HL-60/S4 (cell line): ENCODE measurements at regions not wholly inside any gene's neighbourhood (a gene's known extent, or its start where the extent isn't known, plus 50 kb on each side); places are given as distances from the start of the nearest gene placed in this dataset.

Experiments used
- in situ Hi-C: fragments of 300-500 bp; cut with MboI; formaldehyde crosslinking; loops from 2 replicates; pipeline ENCODE4 v1.14.3; 2022; ENCODE audit warnings: low sequenced_read_pairs

DNA sequence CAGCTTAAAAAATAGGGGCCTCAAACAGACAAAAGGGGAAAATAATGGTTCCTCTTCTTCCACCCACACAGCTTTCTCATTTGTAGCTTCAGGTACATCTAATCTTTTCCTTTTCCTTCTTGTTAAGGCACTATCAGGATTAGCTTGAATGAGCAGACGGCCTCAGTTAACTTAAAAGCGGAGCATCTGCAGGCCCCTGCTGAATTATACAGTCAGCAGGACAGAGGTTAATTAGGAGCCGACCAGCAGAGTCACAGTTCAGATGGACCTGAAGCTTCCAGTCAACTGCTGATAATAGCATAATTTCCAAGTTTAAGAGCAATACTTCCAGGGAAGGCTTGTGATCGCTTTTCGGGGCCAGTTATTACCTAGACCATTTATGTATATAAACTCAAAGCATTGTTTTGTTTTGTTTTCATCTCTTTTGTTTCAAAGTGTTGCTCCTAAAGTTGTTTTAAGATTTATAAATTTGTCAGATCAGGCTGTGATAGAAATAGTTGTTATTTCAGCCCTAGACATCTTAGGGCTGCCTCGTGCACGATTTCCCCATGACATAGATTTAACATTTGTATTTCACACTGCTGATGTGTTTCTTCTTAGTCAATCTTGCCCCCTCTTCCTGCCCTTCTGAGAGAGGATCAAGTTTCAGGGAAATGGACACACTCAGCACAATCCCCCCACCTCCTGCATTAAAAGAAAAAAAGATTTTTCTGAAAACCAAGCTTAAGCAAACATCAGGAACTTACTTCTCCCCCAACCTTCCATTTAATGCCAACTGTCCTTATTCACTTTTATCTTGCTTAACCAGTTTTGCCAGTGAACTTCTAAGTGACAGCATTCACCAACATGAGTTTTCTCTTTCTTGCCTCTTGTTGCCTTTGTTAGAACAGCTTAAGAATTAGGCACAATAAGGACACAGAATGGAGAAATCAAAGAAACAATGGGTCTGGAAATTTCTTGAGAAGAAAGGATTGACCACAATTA, 449.8 kb downstream of the ARHGEF28 start:
- in situ Hi-C loops, result no loop called here

DNA sequence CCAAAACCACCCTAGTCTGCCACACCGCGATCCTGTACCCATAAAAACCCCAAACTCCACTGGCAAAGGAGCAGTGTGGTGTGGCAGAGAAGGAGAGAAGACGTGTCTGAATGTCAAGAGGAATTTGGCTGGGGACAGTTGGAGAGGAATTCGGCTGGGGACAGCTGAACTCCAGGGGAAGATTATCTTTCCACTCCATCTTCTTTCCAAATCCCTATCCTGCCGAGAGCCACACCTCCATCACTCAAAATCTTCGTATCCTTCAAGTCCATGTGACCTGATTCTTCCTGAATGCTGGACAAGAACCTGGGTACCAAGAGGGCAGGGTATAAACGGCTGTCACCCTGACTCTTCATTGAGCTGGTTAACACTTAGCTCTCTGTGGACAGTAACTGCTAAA, 448.1 kb downstream of the ARHGEF28 start:
- in situ Hi-C loops, result no loop called here

DNA sequence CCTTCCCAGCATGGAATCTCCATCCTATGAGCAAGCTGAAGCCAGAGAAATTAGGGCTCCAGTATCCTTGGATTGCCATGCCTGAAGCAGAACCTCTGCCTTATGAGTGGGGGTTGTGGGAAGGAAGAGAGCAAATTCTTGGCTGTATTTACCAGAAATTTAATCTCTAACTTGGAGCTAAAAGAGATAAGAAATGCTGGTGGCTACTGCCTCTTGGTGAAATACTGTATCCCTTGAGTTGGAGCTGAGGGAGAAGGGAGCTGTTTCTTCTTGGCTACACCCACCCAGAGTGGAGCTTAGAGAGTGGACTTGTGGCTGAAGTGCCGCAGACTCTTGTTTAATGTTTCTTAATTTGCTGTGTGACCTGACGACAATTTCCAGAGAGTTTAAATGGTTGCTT, 447.3 kb downstream of the ARHGEF28 start:
- in situ Hi-C loops, result no loop called here

DNA sequence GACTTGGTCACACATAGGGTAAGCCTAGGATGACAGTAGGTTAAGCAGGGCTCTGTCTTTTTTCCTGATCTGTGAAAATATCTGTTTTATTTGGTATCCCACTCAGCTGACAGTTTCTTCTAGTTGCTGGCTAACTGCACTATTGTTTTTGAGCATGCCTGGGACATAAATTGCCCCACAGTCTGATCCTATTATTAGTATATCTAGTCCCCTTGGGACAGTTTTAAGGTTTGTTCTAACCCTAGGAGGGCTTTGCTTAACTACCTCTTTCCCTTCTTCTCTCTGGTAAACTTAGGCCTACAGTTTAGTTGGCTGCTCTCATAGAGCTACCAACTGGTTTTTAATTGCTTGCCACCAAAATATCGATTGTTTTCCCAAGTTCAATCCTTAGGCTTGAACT, 446.6 kb downstream of the ARHGEF28 start:
- in situ Hi-C loops, result no loop called here

DNA sequence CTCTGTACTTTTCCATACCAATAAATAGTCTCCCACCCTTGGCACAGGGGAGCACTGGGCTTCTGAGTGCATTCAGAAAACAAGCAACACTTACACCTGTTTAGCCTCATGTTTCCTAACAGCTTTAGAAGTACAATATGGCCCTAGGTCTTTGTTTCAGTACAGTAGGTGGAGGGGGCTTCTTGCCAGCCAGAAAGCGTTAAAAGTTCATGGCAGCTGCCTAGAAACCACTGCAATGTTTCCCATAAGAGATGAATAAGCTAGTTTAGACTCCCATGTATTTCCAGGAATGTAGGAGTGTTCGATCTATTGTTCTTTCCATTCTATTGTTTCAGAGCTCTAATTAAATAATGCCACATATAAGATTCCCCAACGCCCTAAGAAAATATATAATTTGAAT, 444.8 kb downstream of the ARHGEF28 start:
- in situ Hi-C loops, result no loop called here

DNA sequence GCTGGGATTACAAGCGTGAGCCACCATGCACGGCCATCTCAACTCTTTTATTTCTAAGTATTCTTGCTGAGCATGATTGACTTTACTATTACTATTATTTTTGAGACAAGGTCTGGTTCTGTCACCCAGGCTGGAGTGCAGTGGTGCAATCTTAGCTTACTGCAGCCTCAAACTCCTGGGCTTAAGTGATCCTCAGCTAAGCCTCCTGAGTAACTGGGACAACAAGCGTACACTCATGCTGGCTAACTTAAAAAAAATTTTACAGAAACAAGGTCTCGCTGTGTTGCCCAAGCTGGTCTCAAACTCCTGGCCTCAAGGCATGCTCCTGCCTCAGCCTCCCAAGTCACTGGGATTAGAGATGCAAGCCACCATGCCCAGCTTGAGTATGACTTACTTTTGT, 443.7 kb downstream of the ARHGEF28 start:
- in situ Hi-C loops, result no loop called here

DNA sequence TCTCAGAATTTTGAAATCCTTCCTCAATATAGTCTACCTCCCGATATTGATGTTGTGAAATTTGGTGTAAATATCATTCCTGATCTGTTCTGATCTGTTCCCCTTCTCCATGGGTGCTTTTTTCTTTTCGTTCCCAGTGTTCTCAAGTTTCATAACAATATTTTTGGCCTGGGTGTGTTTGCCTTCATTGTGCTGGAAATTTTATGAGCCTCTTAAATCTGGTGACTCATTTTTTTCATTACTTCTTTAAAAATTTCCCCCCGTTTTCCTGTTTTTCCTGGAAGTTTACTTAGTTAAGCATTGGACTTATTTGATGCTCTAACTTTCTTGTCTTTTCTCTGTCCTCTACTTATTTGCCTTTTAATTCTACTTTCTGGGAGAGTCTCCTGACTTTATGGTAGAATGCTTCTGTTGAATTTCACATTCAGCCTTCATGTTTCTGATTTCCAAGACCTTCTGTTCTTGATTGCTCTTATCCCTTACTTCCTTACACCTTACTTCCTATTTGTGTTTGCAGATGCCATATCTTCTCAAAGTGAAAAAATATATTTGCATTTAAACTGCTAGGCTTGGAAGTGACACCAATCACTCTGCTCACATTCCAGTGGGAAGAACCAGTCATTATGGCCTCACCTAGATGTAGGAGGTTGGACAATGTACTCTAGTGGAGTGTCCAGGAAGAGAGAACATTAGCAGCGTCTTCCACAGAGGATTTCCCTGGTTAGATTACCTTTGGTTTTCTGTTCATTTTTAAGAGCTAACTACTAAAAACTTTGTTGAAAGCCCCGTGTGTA, 441.9 kb downstream of the ARHGEF28 start:
- in situ Hi-C loops, result no loop called here

DNA sequence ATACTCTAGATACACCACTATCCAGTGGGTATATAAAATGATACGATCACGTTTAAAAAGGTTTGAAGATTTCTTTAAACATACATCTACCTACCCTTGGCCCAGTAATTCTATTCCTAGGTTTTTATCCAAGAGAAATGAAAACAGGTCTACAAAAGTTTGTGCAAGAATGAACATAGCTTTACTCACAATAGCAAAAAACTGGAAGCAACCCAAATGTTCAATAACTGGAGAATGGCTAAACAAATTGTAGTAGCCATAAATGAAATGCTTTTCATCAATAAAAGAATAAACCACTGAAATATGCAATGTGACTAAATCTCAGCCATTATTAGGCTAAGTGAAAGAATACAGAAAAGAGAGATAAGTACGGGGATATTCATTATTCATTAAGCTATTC, 438.9 kb downstream of the ARHGEF28 start:
- in situ Hi-C loops, result no loop called here

DNA sequence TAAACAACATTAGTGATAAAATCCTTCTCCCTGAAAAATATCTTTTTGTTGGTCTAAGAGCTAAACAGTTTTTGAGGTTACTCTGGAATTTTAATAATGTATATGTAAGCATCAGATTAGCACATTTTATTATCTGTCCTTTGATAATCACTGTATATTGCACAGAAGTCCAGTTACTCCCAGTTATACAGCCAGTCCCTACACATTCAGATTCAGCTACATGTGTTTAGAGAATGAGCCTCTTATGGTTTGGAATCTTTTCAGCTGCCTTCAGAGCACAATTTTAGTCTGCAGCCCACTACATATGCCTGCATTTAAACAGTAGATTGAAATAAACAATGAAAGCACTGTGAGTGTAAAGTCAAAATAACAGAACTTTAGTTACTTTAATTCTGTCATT, 438.2 kb downstream of the ARHGEF28 start:
- in situ Hi-C loops, result no loop called here

DNA sequence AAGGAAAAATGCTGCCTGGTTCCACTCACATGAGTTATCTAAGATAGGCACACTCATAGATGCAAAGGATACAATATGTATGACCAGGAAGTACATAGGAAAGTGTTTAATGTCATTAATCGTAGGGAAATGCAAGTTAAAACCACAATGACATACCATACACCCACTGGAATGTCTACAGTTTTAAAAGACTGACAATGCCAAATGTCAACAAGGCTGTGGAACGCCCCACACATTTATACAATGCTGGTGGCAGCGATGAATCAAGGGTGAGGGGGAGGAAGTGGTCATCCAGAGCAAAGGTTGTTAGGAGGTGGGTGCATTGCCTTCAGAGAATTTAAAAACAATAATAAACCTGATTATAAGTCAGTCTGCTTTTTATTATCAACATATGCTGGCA, 437.8 kb downstream of the ARHGEF28 start:
- in situ Hi-C loops, result no loop called here

DNA sequence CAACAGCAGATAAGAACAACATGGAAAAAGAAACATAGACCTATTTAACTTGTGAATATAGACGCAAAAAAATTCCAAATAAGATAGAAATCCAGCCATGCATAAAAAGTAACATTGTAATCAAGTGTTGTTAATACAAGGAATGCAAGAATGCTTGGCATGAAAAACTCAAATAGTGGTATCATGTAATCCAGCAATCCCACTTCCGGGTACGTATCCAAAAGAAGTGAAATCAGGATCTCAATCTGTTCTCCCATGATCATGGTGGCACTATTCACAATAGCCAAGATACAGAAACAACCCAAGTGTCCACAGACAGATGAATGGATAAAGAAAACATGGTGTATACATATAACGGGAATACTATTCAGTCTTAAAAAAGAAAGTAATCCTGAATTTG, 437.4 kb downstream of the ARHGEF28 start:
- in situ Hi-C loops, result no loop called here

DNA sequence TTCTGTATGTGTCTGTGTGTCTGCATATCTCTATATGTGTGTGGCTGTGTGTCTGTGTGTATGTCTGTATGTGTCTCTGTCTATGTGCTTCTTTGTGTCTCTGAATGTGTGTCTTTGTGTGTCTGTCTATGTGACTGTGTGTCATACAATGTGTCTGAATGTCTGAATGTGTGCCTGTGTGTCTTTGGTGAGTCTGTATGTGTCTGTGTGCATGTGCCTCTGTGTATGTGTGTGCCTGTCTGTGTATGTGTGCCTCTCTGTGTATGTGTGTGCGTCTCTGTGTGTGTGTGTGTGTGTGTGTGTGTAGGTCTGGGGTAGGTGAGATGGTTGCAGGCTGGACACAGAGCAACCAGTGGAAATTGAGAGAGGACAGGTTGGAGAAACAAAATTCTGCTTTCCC, 435.3 kb downstream of the ARHGEF28 start:
- in situ Hi-C loops, result no loop called here

DNA sequence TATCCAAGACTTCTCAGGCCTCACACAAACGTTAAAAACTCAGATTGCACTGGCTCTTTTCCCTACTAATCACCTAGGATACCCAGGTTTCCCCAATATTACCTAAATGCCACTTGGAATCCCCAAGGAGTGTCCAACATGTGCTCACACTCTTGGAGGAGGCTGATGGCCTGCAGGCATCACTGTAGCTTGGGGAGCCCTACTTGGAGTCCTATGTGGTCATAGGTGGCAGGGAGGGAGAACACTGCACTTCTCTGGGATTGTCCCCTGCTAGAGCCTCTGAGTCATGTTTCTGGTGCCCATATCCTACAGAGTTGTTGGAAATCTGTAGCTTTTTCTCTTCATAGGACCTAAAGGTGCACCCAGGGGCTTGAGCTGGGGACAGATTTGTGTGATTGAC, 433.7 kb downstream of the ARHGEF28 start:
- in situ Hi-C loops, result no loop called here

DNA sequence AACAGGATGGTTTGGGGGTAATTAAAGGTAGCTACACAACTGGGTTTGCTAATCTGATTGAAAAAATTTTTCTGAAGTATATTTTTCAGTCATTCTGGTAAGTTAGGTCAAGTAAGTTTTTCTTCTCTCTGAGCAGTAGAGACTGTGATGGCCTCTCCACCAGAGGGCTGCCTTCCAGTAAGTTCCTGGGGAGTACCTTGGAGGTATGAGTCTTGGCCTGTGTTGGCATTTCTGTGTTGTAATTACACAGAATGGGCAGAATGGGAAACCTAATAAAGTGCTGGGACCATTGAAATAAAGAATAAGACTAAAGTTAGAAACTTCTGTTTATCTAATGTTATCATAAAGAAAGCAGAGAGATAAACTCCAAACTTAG, 430.8 kb downstream of the ARHGEF28 start:
- in situ Hi-C loops, result no loop called here

DNA sequence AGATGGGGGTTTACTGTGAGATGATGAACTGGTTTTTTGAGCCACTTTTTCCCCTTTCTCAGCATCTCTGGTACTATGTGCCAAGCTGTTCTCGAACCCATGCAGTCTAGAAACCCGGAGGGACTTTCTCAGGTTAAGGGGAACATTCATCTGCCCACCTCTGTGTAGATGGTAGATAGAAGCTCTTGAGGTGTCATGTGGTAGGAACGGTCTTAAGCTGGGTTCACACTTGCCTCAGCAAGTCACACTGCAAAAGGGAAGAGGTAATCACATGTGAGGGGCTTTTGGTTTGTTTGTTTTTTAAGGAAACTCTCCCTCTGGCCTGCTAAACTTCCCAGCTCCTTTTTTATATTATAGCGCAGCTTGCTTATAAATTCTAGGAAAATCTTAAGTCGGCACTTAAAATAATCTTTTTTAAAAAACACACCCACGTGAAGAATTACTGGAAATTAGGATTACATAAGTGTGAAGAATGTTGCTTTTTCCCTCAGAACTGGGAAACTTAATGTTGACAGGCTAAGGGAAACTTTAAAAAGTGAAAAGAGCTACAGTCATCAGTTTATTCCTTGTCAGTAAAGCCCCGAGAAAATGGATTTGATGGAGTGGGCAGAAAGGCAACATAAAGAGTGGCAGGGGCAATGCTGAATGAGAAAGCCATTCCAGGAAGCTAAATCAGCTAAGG, 430.3 kb downstream of the ARHGEF28 start:
- in situ Hi-C loops, result no loop called here

DNA sequence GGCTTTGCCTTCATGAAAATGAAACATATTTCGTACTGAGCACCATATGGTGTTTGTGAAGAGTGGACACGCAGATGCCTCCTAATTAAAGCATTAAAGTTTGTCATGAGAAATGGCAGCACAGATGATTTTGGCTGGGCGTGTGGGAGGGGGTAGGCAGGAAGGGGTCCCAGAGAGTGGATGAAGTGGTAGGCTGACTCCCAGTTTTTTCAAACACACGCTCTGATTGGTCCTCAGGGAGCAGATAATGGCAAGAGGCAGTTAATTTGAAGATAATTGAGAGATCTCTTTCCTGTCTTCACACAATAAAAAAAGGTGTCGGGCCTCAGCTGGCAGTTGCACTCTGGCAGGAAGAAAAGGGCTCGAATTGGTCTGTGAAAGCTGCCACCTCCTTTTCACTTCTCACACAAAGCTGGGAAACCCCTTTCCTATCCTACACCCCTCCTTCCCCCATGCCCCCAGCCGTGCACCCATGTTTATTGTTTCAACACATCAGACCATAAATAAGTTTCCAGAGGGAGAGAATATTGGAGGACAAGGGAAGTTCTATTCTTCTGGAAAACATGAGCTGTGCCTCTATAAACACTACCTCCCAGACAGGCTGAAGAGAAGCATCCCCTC, 429.6 kb downstream of the ARHGEF28 start:
- in situ Hi-C loops, result no loop called here

DNA sequence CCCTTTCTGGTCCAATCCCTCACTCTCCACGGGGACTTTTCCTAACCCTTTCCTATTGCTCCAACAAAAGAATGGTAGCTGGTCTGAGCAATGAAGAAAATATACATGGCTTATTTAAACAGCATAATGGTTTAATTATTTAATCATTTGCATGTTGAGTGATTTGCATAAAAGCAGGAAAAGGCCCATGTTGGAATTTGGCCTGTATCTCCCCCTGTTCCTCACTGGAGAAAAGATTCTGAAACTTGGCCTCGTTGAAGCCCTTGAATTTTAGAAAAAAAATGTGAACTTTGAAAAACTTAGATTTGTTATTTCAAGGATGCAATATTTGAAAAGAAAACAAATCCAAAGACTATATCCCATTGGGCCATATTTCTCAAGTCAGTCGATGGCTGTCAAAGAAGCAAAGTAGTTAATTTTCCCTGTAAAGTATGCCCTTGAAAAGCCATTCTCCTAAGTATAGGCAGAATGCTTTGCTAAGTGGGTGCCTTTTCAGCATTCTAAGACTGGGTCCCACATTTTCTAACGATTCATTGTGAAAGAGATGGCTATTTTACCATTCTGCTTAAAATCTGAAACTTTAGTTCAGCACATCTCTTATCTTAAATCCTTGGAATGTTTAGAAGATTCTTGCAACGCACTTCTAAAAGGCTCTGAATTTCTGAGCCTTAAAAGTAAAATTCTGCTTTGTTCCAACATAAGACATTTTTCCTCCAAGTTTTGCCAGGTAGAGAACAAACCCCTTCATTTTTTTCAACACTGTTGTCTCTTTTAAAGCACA, 428.8 kb downstream of the ARHGEF28 start:
- in situ Hi-C loops, result no loop called here

DNA sequence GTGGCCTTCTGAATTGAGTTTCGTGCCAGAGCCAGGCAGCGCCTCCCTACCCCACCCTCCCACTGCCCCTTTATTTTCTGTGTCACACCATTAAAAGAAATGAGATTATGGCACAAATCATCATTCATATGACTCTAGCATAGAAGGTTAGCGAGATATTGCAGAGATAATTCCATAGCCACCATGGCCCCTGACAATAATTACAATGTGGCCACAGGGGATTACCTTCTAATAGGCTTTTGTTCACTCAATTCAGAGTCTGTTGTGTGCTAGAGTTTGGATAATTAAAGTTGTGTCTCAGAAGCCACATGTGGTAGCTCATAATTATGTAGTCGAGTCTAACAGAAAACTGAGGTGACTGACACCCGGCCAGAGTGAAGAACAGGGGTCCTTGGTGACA, 428.1 kb downstream of the ARHGEF28 start:
- in situ Hi-C loops, result no loop called here

DNA sequence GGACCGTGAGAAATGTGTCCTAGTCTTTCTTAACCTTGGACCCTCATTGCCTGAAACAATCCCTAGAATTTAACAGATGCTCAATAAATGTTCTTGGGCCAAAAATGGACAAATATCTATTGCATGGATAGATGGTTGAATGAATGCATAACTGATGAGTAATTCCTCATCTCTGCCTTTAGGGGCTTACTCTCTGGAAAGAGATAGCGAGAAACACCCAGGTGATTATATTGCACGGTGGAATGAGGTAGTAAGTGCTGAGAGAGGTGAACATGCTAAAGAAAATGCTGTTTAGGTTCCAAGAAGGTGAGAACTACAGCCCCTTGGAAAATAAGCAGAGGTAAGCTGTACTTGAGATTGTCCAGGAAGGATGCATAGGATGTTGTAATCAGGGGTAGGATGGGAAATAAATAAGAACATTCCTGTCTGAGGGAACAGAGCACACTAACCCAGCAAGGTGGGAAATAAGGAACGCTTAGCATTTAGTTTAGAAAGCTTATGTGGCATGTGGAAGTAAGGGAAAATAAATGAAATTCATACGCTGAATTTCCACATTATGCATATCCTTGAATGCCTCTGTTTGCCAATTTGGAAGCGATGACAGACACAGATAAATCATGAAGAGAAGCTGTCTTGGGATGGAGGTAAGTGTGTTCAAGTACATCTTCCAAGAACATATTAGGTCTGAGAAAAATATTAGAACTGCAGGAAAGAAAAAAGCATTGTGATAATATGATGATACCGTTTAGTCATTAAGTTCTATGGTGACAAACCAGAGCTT, 426.6 kb downstream of the ARHGEF28 start:
- in situ Hi-C loops, result no loop called here

DNA sequence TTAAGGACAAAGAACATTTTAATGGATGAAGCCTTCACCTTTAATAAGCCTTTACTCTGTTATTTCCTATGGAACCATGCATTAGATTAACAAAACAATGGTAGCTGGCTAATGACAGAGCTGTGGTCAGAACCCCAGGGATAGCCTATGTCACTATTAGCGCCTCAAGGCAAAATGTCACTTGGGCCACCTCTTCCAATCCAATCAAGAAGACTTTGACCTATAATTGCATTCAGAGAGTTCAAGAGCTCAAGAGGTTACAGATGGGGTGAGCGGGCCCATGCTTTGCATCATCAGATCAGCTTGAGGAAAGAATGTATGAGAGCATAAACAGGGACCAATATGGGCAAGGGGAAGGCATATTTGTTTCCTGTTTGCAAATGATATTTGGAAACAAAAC, 425.1 kb downstream of the ARHGEF28 start:
- in situ Hi-C loops, result no loop called here
